Hepatic stellate cell (primary cell): ENCODE measurements at regions not wholly inside any gene's neighbourhood (a gene's known extent, or its start where the extent isn't known, plus 50 kb on each side); places are given as distances from the start of the nearest gene placed in this dataset.

Source experiments
- DNase-seq: peaks from one replicate; pipeline ENCODE4 v3.0.0; 2011; ENCODE audit warnings: low spot score

DNA sequence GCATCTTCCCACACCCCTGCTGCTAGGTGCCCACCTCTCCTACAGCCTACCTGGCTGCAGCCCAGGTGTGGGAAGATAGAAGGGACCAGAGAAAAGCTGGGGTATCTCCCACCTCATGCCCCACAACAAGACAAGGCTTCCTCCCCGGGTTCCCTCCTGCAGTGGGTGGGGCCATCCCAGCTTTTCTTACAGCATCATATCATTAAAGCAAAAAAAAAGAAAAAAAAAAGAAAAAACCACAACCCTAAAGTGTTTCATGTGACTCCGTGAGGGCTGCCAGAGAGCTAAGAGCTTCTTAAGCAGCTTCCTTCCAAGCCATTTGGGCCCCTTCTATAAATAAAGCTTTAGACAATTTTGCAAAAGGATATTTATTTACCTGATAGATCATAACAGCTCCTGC lies 455.4 kb upstream of the TSHZ3 start:
- no peak for DNase-seq

DNA sequence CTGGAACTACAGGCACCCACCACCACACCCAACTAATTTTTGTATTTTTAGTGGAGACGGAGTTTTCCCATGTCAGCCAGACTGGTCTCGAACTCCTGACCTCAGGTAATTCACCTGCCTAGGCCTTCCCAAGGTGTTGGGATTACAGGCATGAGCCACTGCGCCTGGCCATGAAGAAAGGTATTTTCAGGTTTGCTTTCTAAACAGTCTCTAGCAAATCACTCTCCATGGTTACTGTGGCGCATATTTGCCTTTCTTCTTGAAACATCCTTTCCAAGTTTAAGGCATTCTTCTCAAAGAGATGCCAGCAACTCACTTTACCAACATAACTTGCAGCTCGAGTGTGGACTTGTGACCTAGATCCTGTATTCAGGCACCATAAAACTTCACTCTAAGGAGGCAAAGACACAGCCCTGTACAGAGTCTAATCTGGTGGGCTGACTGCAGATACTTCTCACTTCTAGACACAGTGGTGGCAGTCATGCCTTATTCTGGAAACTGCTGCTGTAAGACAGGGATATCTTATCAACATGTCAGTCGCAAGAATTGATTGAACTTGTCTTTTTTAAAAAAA lies 461.4 kb upstream of the TSHZ3 start:
- DNase-seq, result no peak

DNA sequence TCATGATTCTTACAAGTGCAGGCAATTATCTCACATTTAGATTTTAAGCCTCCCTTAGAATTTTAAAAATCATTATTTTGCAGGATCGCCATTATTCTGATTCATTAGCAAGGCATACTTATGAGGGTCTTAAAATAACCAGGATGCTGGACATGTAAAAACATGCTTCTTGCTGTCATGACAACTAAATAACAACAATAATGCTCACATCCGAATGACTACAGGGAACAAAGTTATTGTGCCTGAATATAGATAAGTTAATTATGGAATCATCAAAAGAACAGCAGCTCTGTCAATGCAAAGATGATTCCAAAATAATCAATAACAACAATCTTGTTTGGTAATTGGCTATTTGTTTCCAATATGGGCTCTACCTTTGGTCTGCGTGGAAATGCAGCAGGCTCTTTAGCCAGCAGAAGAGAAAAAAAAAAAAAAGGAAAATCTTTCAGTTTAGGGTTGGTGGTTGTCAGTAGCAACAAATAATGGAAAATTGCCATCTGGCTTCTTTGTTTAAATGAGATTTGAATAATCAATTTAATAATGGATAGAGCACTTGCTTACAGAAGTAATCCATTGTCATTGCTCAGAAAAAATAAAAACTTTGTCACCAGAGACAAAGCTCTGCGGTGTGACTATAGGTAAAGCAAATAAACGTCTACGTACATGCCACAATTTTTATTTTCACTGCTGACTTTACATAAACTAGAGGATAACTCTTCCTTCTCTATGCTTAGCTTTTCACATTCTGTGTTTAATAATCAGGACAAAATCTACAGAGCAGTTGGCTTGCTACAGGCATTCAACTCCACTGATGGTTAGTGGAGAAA lies 468.9 kb upstream of the TSHZ3 start:
- DNase-seq, result no peak

DNA sequence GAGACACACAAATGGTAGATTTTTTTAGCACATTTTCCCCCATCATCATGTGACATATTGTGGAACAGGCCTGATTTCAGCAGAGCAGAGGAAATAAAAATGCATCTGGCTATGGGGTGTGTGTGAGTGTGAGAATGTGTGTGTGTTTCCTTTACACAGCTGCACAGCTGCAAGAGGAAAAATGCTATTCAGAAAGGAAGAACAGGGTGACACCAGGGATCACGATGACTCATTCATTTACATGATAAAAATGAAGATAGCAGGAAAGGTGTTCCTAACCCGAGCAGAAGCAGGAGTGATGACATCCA lies 469.5 kb upstream of the TSHZ3 start:
- no peak for DNase-seq

DNA sequence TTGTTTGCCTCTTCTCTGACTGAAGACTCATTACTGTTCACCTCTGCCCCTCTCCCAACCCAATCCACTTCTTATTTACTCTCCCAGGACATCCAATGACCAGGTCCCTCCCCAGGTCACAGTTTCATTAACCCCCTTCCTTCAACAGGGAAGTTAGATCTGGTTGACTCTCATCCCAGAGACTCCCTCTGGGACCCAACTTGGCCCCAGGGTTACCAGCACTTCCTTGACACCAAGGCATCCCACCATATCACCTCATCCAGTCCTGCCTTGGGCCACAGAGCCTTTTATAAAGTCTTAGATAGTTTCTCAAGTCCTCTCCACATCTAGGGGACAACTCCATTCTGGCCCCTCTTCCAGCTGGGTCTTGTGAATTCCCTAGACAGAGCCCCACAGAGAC lies 470.6 kb upstream of the TSHZ3 start:
- DNase-seq, result no peak

DNA sequence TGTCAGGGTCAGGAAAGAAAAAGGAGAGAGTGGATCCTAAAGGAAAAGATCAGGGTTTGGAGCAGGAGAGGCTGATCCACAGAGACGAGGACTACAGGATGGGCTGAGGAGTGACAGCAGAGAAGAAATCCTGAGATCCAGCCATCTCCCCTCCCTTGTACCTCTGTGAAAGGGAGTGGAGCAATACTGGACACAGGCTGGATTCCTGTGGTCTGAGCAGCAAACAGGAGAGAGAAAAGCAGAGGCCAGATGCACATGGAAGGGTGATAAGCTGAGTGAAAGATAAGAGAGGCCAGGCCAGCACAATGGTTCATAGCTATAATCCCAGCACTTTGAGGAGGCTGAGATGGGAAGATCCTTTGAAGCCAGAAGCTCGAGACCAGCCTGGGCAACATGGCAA lies 472.1 kb upstream of the TSHZ3 start:
- no peak for DNase-seq

DNA sequence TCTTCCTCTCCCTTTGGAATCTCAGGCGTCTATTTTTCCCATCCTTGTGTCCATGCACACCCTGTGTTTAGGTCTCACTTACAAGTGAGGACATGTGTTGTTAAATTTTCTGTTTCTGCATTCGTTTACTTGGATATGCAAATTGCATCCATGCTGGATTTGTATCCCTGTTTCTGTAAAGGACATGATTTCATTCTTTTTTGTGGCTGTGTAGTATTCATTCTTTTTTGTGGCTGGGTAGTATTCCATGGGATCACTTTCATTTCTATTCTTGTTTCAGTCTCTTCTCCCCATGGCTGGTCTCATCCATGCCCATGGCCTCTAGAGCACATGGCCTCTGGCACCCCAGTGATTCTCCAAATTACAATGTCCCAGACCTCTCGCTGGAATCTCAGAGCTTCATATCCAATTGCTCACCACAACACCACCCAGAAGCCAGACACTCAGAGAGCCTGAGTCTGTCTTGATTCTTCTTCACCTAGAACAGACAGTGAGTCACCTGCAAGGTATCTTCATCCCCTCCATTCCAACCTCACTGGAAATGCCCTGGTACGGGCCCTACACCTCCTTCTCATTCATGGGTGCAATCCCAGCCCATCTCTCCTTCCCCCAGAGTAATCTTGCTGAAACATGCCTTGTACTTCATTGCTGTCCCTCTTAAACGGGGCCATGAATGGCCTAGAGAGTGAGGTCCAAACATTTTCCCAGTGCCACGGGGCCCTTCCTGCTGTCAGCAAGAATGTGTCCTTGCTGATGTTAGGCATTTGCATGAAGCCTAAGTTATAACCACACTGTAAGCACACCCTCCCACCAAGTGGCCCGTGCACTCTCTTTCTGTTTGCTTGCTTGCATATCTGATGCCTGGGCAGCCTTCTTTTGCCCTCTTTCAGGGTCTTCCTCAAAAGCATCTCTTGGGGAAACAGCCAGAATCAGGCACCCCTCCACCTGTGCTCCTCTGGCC lies 476.2 kb upstream of the TSHZ3 start:
- DNase-seq, result no peak

DNA sequence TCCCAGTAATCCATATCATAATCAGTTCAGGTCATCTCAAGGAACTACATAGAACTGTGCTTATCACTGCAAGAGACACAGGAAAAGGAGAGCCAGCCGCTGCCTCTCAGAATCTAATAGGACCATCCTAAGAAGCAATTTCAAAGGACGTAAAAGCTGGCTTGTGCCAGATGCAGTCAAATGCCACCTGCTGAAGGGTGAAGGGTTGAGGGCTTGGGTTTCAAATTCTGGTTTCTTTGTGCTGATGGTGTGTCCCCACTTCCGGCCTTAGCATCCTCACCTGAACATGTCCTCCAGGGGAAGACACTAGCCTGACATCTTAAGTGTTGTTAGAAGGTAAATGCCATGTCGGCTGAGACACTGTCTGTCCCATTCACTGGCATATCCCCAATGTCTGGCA lies 477.1 kb upstream of the TSHZ3 start:
- no peak for DNase-seq

DNA sequence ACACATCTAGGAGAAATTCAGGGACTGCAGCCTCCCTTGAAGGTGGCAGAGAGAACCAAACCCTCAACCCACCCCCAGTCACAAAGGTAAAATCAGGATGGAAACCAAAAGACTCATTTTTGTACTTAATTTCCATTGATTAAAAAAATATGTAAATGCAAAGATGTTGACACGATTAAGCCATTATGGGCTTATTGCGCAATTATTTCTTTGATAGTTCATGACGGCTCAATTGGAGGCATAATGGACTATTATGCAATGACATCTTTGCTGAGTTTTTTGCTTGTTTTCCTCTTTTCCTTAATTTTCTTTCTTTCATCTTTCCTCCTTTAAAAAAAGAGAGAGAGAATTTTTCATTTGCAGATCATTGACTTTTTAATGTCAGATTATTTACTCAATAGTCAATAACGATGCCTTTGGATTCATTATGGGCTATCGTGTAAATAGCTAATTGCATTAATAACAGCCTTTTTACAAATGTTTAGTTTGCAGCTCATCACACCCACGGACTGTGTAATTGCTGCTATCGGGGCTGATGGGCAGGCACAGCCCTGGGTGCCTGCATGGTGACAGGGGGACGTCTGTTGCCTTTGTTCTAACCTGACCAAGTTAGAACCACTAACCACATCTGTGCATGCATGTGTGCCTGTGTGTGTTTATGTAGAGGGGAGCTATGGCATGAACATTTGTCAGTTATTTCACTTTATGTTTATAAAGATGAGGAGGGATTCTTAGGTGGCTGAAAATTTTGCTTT lies 482.4 kb upstream of the TSHZ3 start:
- DNase-seq, result no peak

DNA sequence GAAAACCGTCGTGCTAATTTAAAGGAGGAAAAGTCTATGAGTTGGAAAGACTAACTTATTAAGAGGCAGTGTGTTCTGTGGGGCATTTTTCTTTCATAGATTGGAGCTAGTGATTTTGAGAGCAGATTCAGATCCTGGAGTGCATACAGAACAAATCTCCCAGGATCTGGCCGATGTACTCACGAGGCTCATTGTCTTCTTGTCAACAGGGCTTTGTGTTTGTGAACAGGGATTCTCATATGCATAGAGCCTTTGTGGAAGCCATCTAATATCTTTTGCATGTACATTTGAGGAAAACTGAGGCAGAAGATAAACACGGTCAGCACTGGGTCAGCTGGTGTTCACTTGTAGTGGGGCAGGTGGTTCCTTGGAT lies 482.9 kb upstream of the TSHZ3 start:
- no peak for DNase-seq

DNA sequence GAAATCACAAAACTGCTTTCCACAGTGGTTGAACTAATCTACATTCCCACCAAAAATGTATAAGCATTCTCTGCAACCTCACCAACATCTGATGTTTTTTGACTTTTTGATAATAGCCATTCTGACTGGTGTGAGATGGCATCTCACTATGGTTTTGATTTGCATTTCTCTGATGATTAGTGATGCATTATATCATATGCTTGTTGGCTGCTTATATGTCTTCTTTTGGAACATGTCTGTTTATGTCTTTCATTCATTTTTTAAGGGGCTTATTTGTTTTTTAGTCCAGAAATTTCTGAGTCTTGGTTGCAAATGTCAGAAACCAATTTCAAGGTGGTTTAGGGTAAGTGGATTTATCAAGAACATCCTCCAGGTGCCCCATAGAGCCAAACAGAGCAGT lies 484.8 kb upstream of the TSHZ3 start:
- no peak for DNase-seq

DNA sequence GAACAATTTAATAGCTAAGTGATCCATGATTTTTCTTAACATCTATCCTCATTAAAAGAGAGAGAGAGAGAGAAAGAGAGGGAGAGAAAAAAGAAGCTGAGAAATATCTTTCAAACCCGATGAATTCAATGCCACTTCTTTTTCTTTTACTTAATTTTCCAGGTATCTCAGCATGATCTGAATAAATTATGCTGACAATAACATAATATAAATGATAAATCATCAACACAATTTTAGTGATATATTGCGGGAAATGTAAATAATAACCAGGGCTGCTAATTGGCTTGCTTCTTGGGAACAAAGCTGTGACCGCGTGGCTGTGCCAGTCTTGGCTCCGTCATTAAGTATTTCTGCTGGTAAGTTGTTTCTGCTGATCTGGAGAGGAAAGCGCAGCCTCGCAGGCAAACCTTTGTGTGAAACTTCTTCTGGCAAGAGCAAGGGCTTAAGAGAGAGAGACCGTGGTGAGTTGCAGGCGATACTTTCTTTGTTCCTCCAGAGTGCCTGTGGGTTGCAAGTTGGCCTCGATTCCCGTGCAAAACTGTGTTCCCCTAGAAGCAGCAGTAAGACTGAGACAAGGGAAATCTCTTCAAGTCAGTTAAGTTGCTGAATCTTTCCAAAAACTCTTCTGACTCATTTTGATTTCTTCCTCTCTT lies 489.1 kb upstream of the TSHZ3 start:
- DNase-seq, result no peak

DNA sequence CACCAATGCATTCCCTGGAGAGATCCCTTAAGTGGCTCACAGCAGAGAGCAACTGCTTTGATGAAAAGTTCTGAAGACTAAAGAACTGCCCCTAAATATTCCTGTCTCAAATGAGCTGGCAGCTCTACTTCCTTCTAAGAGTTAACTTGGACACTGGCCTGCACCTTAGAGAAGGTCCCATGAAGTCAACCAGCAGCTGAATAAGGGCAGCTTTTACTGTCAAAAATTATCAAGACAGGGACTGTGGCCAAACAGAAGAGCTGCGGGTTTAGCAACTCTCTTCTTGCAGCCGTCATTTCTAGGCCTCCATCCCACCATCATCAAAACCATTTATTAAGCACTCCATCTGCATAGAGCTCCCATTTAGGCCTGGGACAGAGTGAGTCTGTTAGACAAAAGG lies 491.1 kb upstream of the TSHZ3 start:
- DNase-seq, result no peak

DNA sequence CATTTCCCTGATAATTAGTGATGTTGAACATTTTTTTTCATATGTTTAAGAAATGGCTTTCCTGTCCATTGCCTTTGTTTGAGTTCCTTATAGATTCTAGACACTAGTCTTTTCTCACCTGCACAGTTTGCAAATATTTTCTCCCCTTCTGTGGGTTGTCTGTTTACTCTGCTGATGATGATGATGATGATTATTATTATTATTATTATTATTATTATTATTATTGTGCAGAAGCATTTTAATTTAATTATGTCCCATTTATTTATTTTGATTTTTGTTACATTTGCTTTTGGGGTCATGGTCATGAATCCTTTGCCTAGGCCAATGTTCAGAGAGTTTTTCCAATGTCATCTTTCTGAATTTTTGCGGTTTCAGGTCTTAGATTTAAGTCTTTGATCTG lies 492.5 kb upstream of the TSHZ3 start:
- no peak for DNase-seq

DNA sequence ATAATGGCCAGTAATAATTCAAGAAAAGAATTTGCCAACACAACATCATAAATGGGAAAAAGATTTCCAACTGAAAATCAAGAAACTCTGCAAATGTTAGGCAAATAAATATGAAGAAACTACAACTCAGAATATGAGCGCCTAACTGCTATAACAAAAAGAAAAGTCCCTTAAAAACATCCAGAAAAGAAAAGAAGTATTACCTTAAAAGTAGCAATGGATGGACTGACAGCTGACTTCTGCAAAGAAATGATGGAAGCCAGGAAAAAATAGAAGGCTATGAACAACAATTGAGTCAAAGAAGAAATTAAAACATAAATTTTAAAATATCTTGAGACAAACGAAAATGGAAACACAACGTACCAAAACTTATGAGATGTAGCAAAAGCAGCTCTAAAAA lies 482.3 kb upstream of the ZNF507 start:
- DNase-seq, result no peak

DNA sequence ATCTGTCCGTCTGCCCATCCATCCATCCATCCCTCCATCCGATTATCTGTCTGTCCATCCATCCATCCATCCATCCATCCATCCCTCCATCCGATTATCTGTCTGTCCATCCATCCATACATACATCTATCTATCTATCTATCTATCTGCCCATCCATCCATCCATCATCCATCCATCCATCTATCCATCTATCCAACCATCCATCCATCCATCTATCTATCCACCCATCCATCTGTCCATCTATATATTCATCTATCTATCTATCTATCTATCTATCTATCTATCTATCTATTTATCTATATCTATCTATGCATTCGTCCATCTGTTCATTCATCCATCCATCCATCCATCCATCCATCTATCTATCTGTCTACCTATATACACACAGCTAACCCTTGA lies 471.1 kb upstream of the ZNF507 start:
- DNase-seq, result no peak

DNA sequence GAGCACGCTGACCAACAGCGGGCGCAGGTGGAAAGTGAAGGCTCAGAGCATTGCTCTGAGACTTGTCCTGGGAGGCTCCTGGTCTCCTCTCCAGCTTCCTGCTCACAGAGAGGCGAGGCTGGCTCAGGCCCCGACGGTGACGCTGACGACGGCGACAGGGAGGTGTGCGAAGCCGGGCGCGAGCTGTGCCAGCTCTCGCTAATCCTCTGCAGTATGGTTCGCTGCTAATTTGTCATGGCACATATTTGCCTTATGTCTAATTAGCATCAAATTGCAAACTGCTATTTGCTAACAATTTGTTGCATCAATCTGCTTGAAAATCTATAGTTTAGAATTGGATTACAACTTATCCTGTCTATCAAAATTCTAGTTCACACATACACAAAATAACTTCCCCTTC lies 469.8 kb upstream of the ZNF507 start:
- DNase-seq, result no peak

DNA sequence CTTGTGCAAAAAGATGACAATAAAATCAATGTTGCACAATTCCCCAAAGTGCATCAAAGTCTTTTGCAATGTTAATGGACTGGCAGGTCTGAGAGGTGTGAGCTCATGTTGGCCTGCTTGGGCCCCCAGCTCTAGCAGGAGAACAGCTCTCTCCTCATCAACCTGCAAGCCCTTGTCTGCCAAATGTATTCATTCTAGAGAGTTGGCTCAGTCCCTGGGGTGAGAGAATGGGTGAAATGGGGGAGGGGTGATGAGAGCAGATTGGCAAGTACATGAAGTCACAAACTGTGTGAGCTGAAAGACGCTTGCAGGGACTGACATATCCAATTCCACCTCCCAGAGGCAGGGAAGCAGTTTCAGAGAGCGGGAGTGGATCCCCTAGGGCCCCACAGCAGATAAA lies 465.1 kb upstream of the ZNF507 start:
- no peak for DNase-seq

DNA sequence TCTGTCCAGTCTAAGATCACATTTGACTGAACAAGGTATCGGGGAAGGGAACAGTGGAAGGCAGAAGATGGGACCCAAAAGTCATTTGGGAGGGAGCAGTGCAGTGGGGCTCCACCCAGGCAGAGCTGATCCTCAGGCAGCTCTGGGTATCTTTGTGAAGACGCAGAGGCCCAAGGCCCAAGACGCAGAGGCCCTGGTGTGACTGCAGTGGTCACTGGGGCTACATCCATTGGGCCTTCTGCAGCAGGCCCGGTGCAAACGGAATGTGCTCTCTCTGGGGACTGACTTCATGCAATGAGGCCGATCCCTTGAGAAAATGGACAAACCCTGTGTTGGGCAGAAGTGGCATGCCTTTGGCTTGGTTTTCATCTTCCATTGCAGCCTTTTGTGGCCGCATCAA lies 463.4 kb upstream of the ZNF507 start:
- DNase-seq, result no peak

DNA sequence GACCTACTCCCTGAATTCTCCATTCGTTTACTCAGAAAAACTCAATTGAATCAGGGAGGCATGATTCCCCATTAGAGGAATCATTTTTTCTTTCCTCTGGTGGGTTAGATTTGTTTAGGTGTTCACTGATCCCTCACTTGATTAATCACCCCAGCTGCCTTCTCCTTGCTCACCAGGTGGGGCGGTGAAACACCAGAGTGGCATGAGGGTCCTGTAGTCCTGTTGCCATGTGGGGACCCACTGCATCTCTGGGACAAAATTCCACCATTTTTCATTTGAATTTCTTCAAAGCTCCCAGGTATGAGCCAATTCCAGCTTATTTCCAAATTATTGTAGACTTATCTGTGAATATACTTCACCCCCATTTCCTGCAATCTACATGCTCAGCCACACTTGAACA lies 462.7 kb upstream of the ZNF507 start:
- DNase-seq, result no peak

DNA sequence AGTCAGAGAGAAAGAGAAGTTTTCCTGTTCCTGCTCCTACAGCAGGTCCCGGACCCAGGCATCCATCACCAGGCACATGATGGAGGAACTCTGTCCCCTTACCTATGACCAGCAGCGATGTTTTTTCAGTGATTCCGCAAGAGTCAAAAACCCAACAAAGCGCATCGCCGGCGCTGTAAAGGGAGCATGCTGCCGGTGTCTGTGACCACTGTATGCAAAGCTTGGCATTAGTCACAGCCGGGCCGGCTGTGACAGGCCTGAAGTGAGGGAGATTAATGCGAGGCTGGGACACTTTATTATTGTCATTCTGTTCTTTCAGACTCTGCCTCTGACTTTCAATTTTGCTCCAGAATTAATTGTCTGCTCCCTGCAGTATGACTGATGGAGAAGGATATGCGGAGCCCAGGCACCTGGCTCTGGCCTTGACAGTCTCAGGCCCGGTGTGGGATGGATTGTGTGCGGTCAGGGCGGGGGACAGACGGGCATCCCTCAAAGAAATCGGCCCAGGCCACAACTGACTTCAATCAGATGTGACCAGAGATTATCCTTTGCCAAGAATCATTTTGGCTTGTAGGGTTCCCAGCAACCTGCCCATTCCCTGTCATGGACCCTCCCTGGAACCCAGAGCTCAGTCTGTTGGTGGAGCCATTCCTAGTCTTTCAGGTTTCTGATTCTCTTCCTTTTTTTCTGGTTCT lies 462.0 kb upstream of the ZNF507 start:
- no peak for DNase-seq
